BJ (cell line): ENCODE measurements at regions not wholly inside any gene's neighbourhood (a gene's known extent, or its start where the extent isn't known, plus 50 kb on each side); places are given as distances from the start of the nearest gene placed in this dataset.
A peak's percentile ranks its signal among the peaks of the same experiment; 100 is the strongest.

Experiments used
- CTCF ChIA-PET: fragments of 350-600 bp; formaldehyde crosslinking; extraction: SDS; loops from one replicate; lab custom pipeline; 2021; ENCODE audit warnings: antibody characterized with exemption, inconsistent platforms; lab: Yijun Ruan, JAX
- POLR2A ChIA-PET: fragments of 300-600 bp; sonication (Branson Sonifier 250); formaldehyde crosslinking; extraction: SDS; loops from one replicate; lab custom pipeline; 2021; ENCODE audit warnings: antibody characterized with exemption; lab: Charles Lee
- DNase-seq: peaks from one replicate; pipeline ENCODE4 v3.0.0-alpha.2; 2011; ENCODE audit warnings: low read depth
- H3K27me3 ChIP-seq: 2 replicates; pipeline ENCODE4 v1.6.0; 2011; ENCODE audit warnings: low read length; ENCODE audit not compliant: control insufficient read depth, insufficient read depth
- H3K36me3 ChIP-seq: 2 replicates; pipeline ENCODE4 v1.5.1; 2011; ENCODE audit warnings: low read length; ENCODE audit not compliant: control insufficient read depth, insufficient read depth
- H3K4me3 ChIP-seq: 2 replicates; pipeline ENCODE4 v1.5.1; 2011; ENCODE audit warnings: low read depth, mild to moderate bottlenecking, control low read depth, low read length
- CTCF ChIP-seq: IDR thresholded peaks from 2 replicates; pipeline ENCODE4 v1.5.1; 2011; ENCODE audit warnings: low read depth, mild to moderate bottlenecking, control low read depth, inconsistent platforms, low read length, moderate library complexity; ENCODE audit not compliant: insufficient read depth

GRCh38 chr16:64242492-64242891 lies 879.4 kb downstream of the CDH11 start:
- POLR2A ChIA-PET: no interaction called here
- no peak for TF ChIP-seq CTCF

DNA sequence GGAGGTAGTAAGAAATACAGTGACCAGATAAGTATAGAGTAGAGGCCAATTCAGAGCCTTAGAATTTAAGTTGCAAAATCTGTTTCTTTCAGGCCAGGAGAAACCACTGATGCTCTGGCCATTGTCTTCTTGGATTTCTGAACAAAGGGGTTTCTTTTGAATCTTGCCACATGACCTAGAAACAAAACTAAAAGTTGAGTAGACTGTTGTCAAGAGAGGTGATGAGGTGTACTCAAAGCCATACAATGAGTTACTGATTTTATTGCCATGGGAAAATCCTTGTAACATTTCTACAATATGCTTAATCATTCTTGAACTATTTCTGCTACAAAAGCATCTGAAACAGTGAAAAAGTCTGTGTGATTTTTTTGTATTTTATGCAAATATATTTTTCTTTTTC lies 881.3 kb downstream of the CDH11 start:
- no peak overlapping the region for H3K4me3 ChIP-seq
- DNase-seq: peak; percentile 18
- CTCF ChIA-PET: interaction anchor here (1.2 kb wide), 1 partner anchor 9 kb away, joined by 3 read pairs; no protein-coding TSS in a partner anchor
- H3K36me3 ChIP-seq: no peaks in the 10 kb centered on the region
- no peaks in the 10 kb centered on the region for H3K27me3 ChIP-seq
- POLR2A ChIA-PET: no interaction called here
- no peak for TF ChIP-seq CTCF

More at GRCh38 chr16:64242492-64242891, 879.4 kb downstream of the CDH11 start:
- DNase-seq: no peak
- Histone ChIP-seq H3K4me3 (no peak overlapping the region), H3K36me3 (no peaks in the 10 kb centered on the region), H3K27me3 (no peaks in the 10 kb centered on the region)
- CTCF ChIA-PET: no interaction called here

GRCh38 chr16:64238571-64238970 lies 883.3 kb downstream of the CDH11 start:
- ChIA-PET CTCF (interaction anchor here (0.6 kb wide), 1 partner anchor 41 kb away, joined by 3 read pairs; no protein-coding TSS in a partner anchor), POLR2A (no interaction called here)
- no peak overlapping the region for H3K4me3 ChIP-seq
- no peaks in the 10 kb centered on the region for H3K36me3 ChIP-seq
- peak; percentile 49 for DNase-seq
- no peak for TF ChIP-seq CTCF
- no peaks in the 10 kb centered on the region for H3K27me3 ChIP-seq

DNA sequence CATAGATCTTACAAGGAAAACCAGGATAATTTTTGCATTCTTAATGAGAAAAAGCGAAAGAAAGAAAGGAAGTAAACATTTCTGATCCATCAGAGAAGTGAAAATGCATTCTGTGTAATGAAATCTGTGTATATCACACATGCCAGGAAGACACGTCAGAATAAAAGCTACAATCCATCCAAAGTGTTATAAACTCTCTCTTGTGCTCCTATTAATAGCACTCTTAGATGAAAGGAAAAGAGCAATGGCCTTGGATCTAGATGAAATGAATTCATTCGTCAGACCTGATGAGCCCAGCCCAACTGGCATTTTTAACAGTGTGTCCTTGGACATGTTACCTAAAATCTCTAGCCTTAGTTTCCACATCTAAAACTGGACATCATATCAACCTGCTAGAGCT lies 885.5 kb downstream of the CDH11 start:
- Histone ChIP-seq H3K36me3 (no peaks in the 10 kb centered on the region), H3K27me3 (no peaks in the 10 kb centered on the region), H3K4me3 (no peak overlapping the region)
- no peak for DNase-seq
- ChIA-PET CTCF (no interaction called here), POLR2A (interaction anchor here (0.6 kb wide), 1 partner anchor 1604 kb away, joined by 3 read pairs; no protein-coding TSS in a partner anchor)
- TF ChIP-seq CTCF: no peak

DNA sequence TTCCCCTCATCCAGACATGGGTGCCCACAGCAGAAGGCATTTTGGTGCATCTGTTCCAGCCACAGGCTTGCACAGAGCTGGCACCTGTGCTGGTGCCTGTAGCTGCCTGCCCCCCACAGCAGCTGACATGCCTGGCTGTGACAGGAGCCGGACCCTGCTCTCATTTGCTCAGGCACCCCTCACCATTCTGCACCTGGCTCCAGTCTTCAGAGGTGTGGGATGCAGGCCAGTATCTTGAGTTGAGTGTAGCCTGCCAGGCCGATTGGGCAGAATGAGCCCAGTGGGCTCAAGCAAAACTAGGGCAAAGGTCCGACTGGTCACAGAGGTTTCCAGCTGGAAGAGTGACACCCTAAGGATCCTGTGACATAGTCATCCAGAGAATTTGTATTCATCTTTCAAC lies 887.7 kb downstream of the CDH11 start:
- H3K36me3 ChIP-seq: no peaks in the 10 kb centered on the region
- no peak for TF ChIP-seq CTCF
- no peaks in the 10 kb centered on the region for H3K27me3 ChIP-seq
- CTCF ChIA-PET: no interaction called here
- H3K4me3 ChIP-seq: no peak overlapping the region
- DNase-seq: no peak
- POLR2A ChIA-PET: no interaction called here
